NCI-H226 (cell line): ENCODE measurements at regions not wholly inside any gene's neighbourhood (a gene's known extent, or its start where the extent isn't known, plus 50 kb on each side); places are given as distances from the start of the nearest gene placed in this dataset.
"Not testable (repeated sequence)": the region's sequence is repeated elsewhere in the genome, so short reads cannot be mapped to it uniquely, and the experiment has no call there.

ENCODE experiments used
- DNase-seq: peaks from one replicate; pipeline ENCODE4 v3.0.0-alpha.2; 2015

DNA sequence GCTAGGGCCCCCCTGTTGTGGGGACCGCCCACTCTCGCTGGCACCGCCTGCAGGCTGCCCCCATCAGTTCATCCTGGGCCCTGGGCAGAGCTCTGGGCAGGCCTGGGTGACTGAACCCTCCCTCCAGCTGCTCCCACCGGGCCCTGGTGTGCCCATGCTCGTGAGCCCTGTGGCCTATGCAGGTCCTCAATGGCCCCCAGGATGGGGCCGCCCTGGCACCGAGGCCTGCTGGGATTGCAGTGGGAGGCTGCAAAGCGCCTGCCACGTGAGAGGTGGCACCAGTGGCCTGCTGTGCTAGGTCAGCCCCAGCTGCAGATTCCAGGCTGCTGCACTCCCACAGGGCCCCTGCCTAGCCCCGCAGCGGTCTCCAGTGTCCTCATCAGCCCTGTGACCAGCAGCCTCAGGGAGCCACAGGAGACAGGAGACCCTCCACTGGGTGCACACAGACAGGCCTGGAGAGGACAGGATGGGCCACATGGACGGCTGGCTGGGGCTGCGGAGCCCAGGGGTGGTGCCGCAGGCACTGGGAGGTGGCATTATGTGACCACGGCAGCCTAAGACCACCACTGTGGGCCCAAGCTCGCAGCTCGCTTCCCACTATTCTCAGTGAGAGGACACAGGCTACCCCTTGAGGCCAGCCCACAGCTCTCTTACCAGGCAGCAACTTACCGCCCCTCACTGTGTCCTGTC, 199.4 kb downstream of the BCR start:
- DNase-seq, result not testable (repeated sequence)

DNA sequence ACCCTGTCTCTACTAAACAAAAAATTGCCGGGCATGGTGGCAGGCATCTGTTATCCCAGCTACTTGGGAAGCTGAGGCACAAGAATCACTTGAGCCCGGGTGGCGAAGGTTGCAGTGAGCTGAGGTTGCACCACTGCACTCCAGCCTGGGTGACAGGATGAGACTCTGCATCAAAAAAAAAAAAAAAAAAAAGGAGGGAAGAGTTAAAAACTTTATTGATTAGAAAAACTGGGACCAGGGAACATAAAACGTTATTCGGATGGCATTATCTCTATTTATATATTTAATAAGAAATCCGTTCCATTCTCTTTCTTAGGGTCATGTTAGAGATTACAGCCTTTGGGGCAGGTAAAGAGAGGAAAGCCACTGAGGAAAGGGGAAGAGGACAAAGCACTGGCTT, 197.5 kb downstream of the BCR start:
- no peak for DNase-seq

DNA sequence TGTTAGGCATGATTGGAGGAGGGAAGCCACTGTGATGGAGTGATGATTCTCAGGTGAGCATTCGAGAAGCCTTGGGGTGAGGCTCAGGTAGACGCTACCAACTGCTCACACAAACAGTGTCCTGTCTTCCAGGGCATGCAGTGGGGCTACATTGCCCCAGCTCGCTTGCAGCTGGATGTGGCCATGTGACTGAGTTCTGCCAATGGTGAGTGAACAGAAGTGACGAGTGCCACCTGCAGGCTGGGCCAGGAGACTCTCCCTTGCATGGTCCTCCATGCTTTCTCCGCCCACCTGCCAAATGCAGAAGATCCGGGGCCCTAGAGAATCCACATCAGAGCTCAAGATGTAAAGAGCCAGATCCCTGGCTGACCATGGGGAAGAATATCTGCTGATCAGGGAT, 195.9 kb downstream of the BCR start:
- DNase-seq, result no peak

DNA sequence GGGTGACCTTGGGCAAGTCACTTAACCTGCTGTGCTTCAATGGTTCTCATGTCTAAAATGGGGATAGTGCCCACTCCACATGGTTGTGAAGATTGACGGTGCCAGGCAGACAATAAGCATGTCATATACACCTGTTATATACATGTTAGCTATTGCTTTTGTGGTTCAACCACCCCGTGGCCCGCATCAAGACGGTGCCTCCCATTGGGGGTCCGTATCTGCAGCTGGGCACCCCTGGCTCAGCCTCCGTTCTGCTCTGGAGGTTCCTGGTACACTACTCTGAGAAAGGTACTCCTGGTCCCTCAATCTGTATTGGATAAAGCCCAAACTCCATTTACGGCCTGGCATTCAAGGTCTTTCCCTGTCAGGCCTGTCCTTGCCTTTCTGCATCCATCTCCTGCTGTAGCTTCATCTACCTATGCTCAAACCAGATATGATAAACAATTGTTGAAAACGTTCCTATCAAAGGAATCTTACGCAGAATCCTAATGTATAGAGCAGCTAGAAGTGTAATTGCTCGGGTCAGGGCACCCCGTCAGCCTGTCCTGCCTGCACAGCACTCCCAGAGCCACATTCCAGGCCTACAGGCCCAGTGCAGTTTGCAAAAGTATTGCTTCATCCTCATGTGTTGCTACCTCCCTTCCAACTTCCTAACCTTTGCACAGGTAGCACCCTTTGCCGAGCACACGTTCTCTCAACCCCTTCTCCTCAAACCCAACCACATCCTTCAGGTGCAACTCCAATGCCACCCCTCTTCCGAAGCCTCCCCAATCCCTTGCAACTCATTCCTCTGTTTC, 194.9 kb downstream of the BCR start:
- DNase-seq, result no peak

DNA sequence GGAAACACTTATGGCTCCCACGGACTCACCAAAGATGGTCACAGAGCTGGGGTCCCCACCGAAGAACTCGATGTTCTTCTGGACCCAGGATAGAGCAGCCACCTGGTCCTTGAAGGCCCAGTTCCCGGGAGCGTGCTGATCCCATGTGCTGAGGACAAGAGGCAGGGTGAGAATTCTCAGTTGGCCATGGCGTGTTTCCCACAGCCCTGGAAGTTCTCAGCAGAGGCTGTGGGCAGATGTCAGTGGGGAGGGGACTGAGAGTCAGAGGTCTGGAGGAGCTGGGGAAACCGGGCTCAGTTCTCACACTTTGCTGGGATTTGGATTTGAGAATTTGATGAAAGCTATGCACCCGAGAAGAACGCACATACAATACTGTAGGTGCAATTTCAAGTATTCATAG, 193.3 kb downstream of the BCR start:
- no peak for DNase-seq

DNA sequence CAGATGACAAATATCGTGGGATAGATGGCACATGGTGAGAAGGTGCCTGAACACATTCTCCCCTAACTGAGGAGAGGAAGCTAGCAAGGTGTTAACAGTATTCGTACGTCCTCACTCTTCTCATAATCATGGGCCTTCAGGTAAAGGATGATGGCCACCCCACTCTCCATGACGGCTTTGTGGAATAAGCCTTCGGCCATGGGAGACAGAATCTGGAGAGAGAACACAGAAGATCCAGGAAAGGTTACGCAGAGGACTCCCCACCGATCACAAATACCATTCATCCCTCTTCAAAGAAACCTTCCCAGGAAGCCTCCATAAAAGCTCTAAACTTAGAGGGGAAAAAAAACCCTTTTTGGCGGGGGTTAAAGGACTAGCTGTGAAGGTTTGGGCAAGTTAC, 189.9 kb downstream of the BCR start:
- DNase-seq, result no peak

DNA sequence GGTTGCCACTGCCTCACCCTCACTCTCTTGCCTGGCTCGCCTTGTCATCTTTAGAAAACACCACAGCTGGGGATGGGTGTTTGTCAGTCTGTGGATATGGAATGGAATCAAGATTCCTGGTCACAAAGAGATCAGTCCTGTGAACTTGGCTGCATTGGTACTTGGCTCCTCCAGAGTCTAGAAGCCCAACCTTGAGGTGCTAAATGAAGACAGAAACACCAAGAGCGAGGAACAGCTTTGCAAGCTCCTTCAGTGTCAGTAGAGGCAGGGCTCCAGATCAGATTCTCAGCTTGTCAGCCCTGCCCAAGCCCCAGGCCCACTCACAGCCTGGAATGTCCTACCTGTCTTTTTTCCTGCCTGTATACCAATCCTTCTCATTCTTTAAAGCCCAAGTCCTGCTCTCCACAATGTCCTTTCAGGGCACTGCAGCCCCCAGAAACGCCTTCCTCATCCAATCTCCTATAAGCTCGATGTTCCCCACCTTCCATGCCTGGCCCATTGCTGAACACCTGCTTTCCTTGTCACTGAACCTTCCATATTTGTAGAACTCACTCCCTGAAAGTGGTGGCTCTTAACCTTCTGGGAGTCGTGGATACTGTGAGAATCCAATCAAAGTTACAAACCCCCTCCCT, 188.9 kb downstream of the BCR start:
- DNase-seq, result no peak
